ENCODE measurements at regions not wholly inside any gene's neighbourhood (a gene's known extent, or its start where the extent isn't known, plus 50 kb on each side); places are given as distances from the start of the nearest gene placed in this dataset.

- TF ChIP-seq CTCF (IDR thresholded peaks at IDR 0.05) = no peak
- TF ChIP-seq POLR2A (IDR thresholded peaks at IDR 0.05) = no peak
These were observed 90.3 kb downstream of the TMEM168 start for GRCh38 chr7:112699725-112700513.

Data from testis (tissue), 2 donors.